ENCODE measurements at regions not wholly inside any gene's neighbourhood (a gene's known extent, or its start where the extent isn't known, plus 50 kb on each side); places are given as distances from the start of the nearest gene placed in this dataset.

- no peak for TF ChIP-seq EZH2 (IDR thresholded peaks at IDR 0.05; ENCODE audit: borderline replicate concordance, low read depth, low read length, severe bottlenecking)
- TF ChIP-seq FOS (IDR thresholded peaks at IDR 0.05; ENCODE audit: borderline replicate concordance, insufficient read depth, low read length), result no peak
- TF ChIP-seq POLR2A (IDR thresholded peaks at IDR 0.05; ENCODE audit: low read depth, low read length), result no peak
- no peak for TF ChIP-seq CTCF (IDR thresholded peaks at IDR 0.05; ENCODE audit: extremely low read depth in 1 of 2, insufficient read depth in 1 of 2, low read depth in 1 of 2, low read length in 2 of 2)
- TF ChIP-seq POLR2AphosphoS5 (IDR thresholded peaks at IDR 0.05; ENCODE audit: insufficient read depth, low read depth, low read length), result no peak
- no peak for TF ChIP-seq JUN (IDR thresholded peaks at IDR 0.05; ENCODE audit: borderline replicate concordance, insufficient read depth, insufficient read length, low read depth)
These were observed 157.9 kb downstream of the LRRC30 start for GRCh38 chr18:7388741-7389140.

Measured in endothelial cell of umbilical vein (primary cell).